ENCODE measurements at regions not wholly inside any gene's neighbourhood (a gene's known extent, or its start where the extent isn't known, plus 50 kb on each side); places are given as distances from the start of the nearest gene placed in this dataset.
"Not testable (repeated sequence)": the region's sequence is repeated elsewhere in the genome, so short reads cannot be mapped to it uniquely, and the experiment has no call there.

GRCh38 chr17:28261219-28261618 lies 57.8 kb upstream of the TMEM97 start:
- intact Hi-C loops (cut with DNase I), result no loop called here
- DNase-seq, result no peak
- no peaks in the 10 kb centered on the region for H3K27me3 ChIP-seq
- H3K4me1 ChIP-seq, result peaks cover 0 to 38% (median 16%) of the 10 kb centered on the region in 4 donors
- H3K36me3 ChIP-seq, result no peaks in the 10 kb centered on the region
- WGBS (ENCODE audit: insufficient coverage, low coverage, low lambda C conversion rate, missing lambda C conversion rate), result 45% methylated on average over 2 of the region's 2 CpGs
- H3K27ac ChIP-seq, result peak overlapping the region in 1 of 3 donors; percentile 55
- no peaks in the 10 kb centered on the region for H3K9me3 ChIP-seq
- TF ChIP-seq CTCF (IDR thresholded peaks at IDR 0.05) (no peak), POLR2A (IDR thresholded peaks at IDR 0.05) (no peak)
- no peak overlapping the region for H3K4me3 ChIP-seq
- ATAC-seq, result no peak

GRCh38 chr17:28262123-28262745 lies 56.8 kb upstream of the TMEM97 start:
- H3K27me3 ChIP-seq; ATAC-seq; H3K36me3 ChIP-seq; DNase-seq; H3K27ac ChIP-seq; H3K4me3 ChIP-seq; intact Hi-C loops (cut with DNase I); H3K9me3 ChIP-seq: not testable (repeated sequence)
- 94% methylated on average over 10 of the region's 10 CpGs for WGBS (ENCODE audit: insufficient coverage, low coverage, low lambda C conversion rate, missing lambda C conversion rate)
- H3K4me1 ChIP-seq, result peaks cover 0 to 45% (median 16%) of the 10 kb centered on the region in 4 donors

GRCh38 chr17:28264902-28265548 lies 54.0 kb upstream of the TMEM97 start:
- H3K4me1 ChIP-seq, result peaks cover 0 to 20% (median 2%) of the 10 kb centered on the region in 4 donors
- H3K4me3 ChIP-seq; ATAC-seq; intact Hi-C loops (cut with DNase I); DNase-seq; H3K36me3 ChIP-seq; H3K27me3 ChIP-seq; H3K27ac ChIP-seq; H3K9me3 ChIP-seq: not testable (repeated sequence)
- WGBS (ENCODE audit: insufficient coverage, low coverage, low lambda C conversion rate, missing lambda C conversion rate), result 44% methylated on average over 3 of the region's 5 CpGs

- H3K4me3 ChIP-seq; H3K9me3 ChIP-seq; ATAC-seq; H3K27ac ChIP-seq; intact Hi-C loops (cut with DNase I); H3K27me3 ChIP-seq; H3K36me3 ChIP-seq: not testable (repeated sequence)
- WGBS (ENCODE audit: insufficient coverage, low coverage, low lambda C conversion rate, missing lambda C conversion rate), result 75% methylated on average over 14 of the region's 21 CpGs
- peaks cover 0 to 11% (median 0%) of the 10 kb centered on the region in 4 donors for H3K4me1 ChIP-seq
- peak in 1 of 3 donors; percentile 79 for DNase-seq
Measured at GRCh38 chr17:28265856-28266546, 53.0 kb upstream of the TMEM97 start.

GRCh38 chr17:28266547-28266920 lies 52.5 kb upstream of the TMEM97 start:
- not testable (repeated sequence) for H3K27me3 ChIP-seq

GRCh38 chr17:28266926-28267719 lies 51.9 kb upstream of the TMEM97 start:
- H3K4me3 ChIP-seq; DNase-seq; H3K36me3 ChIP-seq; H3K27me3 ChIP-seq; intact Hi-C loops (cut with DNase I); ATAC-seq; H3K27ac ChIP-seq; H3K9me3 ChIP-seq; H3K4me1 ChIP-seq: not testable (repeated sequence)
- 85% methylated on average over 24 of the region's 31 CpGs for WGBS (ENCODE audit: insufficient coverage, low coverage, low lambda C conversion rate, missing lambda C conversion rate)

More at GRCh38 chr17:28266547-28266920, 52.5 kb upstream of the TMEM97 start:
- intact Hi-C loops (cut with DNase I); H3K4me1 ChIP-seq; DNase-seq; H3K36me3 ChIP-seq; H3K9me3 ChIP-seq; ATAC-seq; H3K4me3 ChIP-seq; H3K27ac ChIP-seq: not testable (repeated sequence)
- 60% methylated on average over 4 of the region's 5 CpGs for WGBS (ENCODE audit: insufficient coverage, low coverage, low lambda C conversion rate, missing lambda C conversion rate)
